ENCODE measurements at regions not wholly inside any gene's neighbourhood (a gene's known extent, or its start where the extent isn't known, plus 50 kb on each side); places are given as distances from the start of the nearest gene placed in this dataset.

DNA sequence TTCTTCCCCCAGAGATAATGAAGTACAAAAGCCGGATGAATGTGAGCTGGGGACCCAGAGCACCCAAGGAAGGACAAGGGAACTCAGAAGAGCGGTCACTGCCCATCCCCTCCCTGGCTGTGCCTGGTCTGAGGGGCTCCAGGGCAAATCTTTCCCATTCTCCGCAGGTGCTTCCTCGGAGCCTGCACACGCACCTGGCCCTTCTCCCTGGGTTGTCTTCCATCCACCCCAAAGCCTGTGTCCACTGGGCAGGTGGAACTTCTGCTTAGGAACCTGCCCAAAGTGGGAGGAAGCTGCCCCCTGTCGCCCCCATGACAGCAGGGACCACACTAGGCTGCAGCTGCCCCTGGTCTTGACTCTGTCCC, 121.0 kb upstream of the FGF3 start:
- H3K9me3 Mint-ChIP-seq (ENCODE audit: insufficient read depth) = peaks cover 4% of the 10 kb centered on the region
- H3K79me2 ChIP-seq (ENCODE audit: control insufficient read depth, insufficient read depth, low read length) = no peaks in the 10 kb centered on the region
- no peak overlapping the region for H3K27ac ChIP-seq (ENCODE audit: low read length in 2 of 2)
- intact Hi-C loops (cut with micrococcal nuclease) = no loop called here
- H3K27me3 Mint-ChIP-seq = peaks cover 29% of the 10 kb centered on the region
- DNase-seq (no peak), ATAC-seq (ENCODE audit: low read depth) (no peak)
- 81% methylated on average over 6 of the region's 6 CpGs for WGBS (ENCODE audit: insufficient coverage)
- no peak overlapping the region for H2AFZ ChIP-seq (ENCODE audit: insufficient read depth, low read depth, low read length, poor library complexity, severe bottlenecking)
- no peaks in the 10 kb centered on the region for H3K4me1 Mint-ChIP-seq
- H3K4me3 ChIP-seq (ENCODE audit: control extremely low read depth in 1 of 5, extremely low read depth in 1 of 5, insufficient read depth in 1 of 5, low read depth in 2 of 5, low read length in 4 of 5) = no peak overlapping the region
- no peak overlapping the region for H3K4me3 Mint-ChIP-seq
- ChIA-PET POLR2A (no interaction called here), CTCF (no interaction called here)
- TF ChIP-seq, protein P1, sequence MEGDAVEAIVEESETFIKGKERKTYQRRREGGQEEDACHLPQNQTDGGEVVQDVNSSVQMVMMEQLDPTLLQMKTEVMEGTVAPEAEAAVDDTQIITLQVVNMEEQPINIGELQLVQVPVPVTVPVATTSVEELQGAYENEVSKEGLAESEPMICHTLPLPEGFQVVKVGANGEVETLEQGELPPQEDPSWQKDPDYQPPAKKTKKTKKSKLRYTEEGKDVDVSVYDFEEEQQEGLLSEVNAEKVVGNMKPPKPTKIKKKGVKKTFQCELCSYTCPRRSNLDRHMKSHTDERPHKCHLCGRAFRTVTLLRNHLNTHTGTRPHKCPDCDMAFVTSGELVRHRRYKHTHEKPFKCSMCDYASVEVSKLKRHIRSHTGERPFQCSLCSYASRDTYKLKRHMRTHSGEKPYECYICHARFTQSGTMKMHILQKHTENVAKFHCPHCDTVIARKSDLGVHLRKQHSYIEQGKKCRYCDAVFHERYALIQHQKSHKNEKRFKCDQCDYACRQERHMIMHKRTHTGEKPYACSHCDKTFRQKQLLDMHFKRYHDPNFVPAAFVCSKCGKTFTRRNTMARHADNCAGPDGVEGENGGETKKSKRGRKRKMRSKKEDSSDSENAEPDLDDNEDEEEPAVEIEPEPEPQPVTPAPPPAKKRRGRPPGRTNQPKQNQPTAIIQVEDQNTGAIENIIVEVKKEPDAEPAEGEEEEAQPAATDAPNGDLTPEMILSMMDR (IDR thresholded peaks at IDR 0.05) = no peak
- no peak for TF ChIP-seq EZH2 (IDR thresholded peaks at IDR 0.05; ENCODE audit: borderline replicate concordance, insufficient read depth, low read depth, low read length, poor library complexity, severe bottlenecking)
- no peaks in the 10 kb centered on the region for H3K36me3 ChIP-seq (replicated peaks in 1 of 2; ENCODE audit: control extremely low read depth in 1 of 2, control insufficient read depth in 1 of 2, extremely low read depth in 1 of 2, insufficient read depth in 2 of 2, low read length in 1 of 2)
- H3K4me2 ChIP-seq (replicated peaks; ENCODE audit: low read depth, low read length, poor library complexity, severe bottlenecking) = no peak overlapping the region
- H3K9ac ChIP-seq (ENCODE audit: low read length) = no peak overlapping the region
- no peaks in the 10 kb centered on the region for H3K4me1 ChIP-seq (ENCODE audit: control insufficient read depth in 2 of 2, insufficient read depth in 2 of 2, low read length in 2 of 2)
- no peak overlapping the region for H3K27ac Mint-ChIP-seq
- peaks cover 0 to 13% (median 0%) of the 10 kb centered on the region in 4 experiments for H3K27me3 ChIP-seq (replicated peaks in 1 of 4; ENCODE audit: control extremely low read depth in 1 of 4, control insufficient read depth in 3 of 4, insufficient read depth in 4 of 4, low read length in 3 of 4)
- H4K20me1 ChIP-seq (ENCODE audit: control insufficient read depth, insufficient read depth, low read length, poor library complexity, severe bottlenecking) = no peaks in the 10 kb centered on the region
- H3K9me3 ChIP-seq (ENCODE audit: control extremely low read depth in 1 of 3, control insufficient read depth in 2 of 3, insufficient read depth in 1 of 3, low read length in 2 of 3) = peaks cover 0 to 7% (median 0%) of the 10 kb centered on the region in 3 donors

DNA sequence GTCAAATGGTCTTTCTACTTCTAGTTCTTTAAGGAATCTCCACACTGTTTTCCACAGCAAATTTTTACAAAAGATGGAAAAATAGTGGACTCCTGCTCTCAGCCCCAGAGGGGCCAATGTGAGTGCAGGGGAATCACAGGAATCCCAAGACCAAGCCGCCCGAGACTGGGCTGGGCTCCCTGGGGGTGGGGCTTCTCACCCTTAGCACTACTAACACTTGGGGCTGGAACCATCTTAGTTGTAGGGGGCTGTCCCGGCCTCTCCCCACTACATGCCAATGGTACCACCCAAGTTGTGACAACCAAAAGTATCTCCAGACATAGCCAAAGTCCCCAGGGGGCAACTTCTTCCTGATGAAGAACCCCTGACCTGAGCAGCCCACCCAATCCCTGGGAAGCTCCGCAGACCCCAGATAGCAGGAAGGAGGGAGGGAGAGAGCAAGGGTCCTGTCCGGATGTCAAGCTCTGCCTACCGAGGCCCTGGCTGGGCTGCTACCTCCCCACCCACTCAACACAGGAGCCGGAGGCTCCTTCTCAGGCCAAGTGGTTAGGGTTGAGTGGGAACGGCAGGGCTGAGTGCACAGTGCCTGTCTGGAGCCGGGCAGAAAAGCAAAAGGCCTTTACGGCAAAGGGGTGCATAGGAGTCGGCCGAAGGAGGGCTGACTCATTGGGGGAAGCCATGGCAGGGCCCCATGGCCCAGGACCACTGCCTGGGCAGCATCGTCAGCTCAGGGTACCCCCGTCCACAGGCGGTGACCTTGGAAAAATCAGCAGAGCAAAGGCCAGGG, 122.5 kb upstream of the FGF3 start:
- ChIA-PET POLR2A (no interaction called here), CTCF (no interaction called here)
- Histone ChIP-seq H3K4me3 (ENCODE audit: control extremely low read depth in 1 of 5, extremely low read depth in 1 of 5, insufficient read depth in 1 of 5, low read depth in 2 of 5, low read length in 4 of 5) (no peak overlapping the region), H3K27me3 (replicated peaks in 1 of 4; ENCODE audit: control extremely low read depth in 1 of 4, control insufficient read depth in 3 of 4, insufficient read depth in 4 of 4, low read length in 3 of 4) (peaks cover 0 to 13% (median 0%) of the 10 kb centered on the region in 4 experiments), H3K9ac (ENCODE audit: low read length) (no peak overlapping the region), H3K9me3 (ENCODE audit: control extremely low read depth in 1 of 3, control insufficient read depth in 2 of 3, insufficient read depth in 1 of 3, low read length in 2 of 3) (peaks cover 0 to 7% (median 0%) of the 10 kb centered on the region in 3 donors), H3K27ac (ENCODE audit: low read length in 2 of 2) (no peak overlapping the region), H3K79me2 (ENCODE audit: control insufficient read depth, insufficient read depth, low read length) (no peaks in the 10 kb centered on the region), H3K36me3 (replicated peaks in 1 of 2; ENCODE audit: control extremely low read depth in 1 of 2, control insufficient read depth in 1 of 2, extremely low read depth in 1 of 2, insufficient read depth in 2 of 2, low read length in 1 of 2) (no peaks in the 10 kb centered on the region), H2AFZ (ENCODE audit: insufficient read depth, low read depth, low read length, poor library complexity, severe bottlenecking) (no peak overlapping the region), H4K20me1 (ENCODE audit: control insufficient read depth, insufficient read depth, low read length, poor library complexity, severe bottlenecking) (no peaks in the 10 kb centered on the region), H3K4me1 (ENCODE audit: control insufficient read depth in 2 of 2, insufficient read depth in 2 of 2, low read length in 2 of 2) (no peaks in the 10 kb centered on the region), H3K4me2 (replicated peaks; ENCODE audit: low read depth, low read length, poor library complexity, severe bottlenecking) (no peak overlapping the region)
- intact Hi-C loops (cut with micrococcal nuclease) = no loop called here
- Mint-ChIP-seq H3K27ac (no peak overlapping the region), H3K9me3 (ENCODE audit: insufficient read depth) (no peaks in the 10 kb centered on the region), H3K27me3 (peaks cover 24% of the 10 kb centered on the region), H3K4me1 (no peaks in the 10 kb centered on the region), H3K4me3 (no peak overlapping the region)
- WGBS (ENCODE audit: insufficient coverage) = 81% methylated on average over 12 of the region's 15 CpGs
- no peak for DNase-seq
- ATAC-seq (ENCODE audit: low read depth) = no peak
- TF ChIP-seq EZH2 (IDR thresholded peaks at IDR 0.05; ENCODE audit: borderline replicate concordance, insufficient read depth, low read depth, low read length, poor library complexity, severe bottlenecking) = no peak
- TF ChIP-seq, protein P1 (IDR thresholded peaks at IDR 0.05) = no peak
